Amygdala (tissue), 56 donors: ENCODE measurements at regions not wholly inside any gene's neighbourhood (a gene's known extent, or its start where the extent isn't known, plus 50 kb on each side); places are given as distances from the start of the nearest gene placed in this dataset.
A peak's percentile ranks its signal among the peaks of the same experiment; 100 is the strongest.
"Not testable (repeated sequence)": the region's sequence is repeated elsewhere in the genome, so short reads cannot be mapped to it uniquely, and the experiment has no call there.

Experiments
- DNase-seq, 56 donors: peaks; one replicate each; lab custom pipeline; 2025; lab: John Stamatoyannopoulos, UW

DNA sequence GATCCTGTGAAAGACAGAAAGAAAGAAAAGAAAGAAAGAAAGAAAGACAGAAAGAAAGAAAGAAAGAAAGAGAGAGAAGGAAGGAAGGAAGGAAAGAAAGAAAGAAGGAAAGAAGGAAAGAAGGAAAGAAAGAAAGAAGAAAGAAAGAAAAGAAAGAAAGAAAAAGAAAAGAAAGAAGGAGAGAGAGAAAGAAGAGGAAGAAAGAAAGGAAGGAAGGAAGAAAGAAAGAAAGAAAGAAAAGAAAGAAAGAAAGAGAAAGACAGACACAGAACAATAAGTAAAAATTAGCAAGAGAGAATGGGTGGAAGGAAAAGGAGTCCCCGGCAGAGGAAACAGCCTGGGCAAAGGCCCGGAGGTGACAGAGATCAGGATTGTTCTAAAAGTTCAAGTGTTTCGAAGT lies 183.4 kb downstream of the MIAT start:
- not testable (repeated sequence) for DNase-seq

DNA sequence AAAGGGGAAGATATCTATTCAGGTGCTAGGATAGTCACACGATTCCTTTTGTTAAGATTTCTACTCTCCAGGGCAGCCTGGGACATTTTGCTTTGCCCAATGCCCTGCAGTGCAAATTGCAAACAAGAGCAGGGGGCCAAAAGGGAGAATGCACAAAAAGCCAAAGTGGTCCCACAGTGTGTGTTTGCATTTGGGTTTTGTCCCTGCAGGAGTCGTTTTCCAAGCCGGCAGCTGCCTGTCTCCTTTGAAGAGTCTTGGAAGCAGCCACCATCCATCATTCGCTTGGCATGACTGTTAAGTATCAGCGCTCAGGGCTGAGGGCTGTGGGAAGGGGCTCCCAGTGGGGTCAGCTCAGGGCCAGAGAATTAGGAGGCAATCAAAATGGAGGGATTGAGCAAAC lies 184.7 kb downstream of the MIAT start:
- no peak for DNase-seq

DNA sequence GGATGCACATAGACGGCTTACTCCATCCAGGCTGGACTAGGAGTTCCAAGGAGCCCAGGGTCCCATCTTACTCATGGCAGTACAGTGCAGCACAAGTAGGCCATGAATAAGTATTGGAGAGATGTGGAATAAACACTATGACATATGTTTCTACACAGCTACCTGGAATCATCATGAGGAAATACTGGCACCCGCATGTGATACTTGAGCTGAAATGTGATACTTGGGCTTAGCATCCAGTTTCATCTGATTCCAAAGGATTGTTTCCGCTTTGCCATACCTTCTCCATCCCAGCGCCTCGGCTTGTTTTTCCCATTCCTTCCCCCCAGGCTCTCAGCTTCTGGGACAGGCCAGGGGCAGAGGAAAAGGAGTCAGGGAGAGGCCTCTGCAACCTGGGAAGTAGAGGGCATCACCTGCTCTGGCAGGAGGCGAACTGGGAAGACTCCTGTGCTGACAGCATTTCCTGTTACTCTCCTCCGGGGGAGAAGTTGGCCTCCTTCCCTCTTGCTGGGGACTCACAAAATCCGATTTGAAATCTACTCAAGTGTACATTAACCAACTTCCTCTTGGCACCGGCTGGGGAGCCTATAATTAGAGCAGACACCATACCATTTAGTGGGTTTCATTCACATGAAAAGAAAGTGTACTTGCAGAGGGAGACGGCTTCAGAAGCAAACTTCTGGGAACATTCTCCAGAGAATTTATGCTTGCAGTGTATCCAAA lies 187.8 kb downstream of the MIAT start:
- peak in 10 of 56 donors; percentile 1 to 35 (median 8) for DNase-seq

- no peak for DNase-seq
Measured at GRCh38 chr22:26846076-26846475, 188.7 kb downstream of the MIAT start.

DNA sequence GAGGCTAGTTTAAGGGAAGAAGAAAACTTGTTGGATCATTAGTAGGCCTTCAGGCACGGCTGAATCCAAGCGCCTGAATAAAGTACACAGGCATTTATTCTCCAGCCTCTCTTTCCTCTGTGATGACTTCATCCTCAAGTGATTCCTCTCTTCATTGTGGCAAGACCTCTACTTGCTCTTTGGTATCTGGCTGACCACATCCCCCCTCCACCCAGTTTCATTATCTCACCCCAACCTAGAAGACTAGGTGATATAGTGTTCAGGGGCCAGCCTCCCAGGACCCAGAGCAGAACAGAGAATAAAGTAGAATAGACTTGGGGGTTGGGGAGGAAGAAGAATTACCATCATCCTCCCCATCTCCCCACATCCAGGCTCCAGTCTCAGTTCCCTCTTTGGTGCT lies 189.3 kb downstream of the MIAT start:
- no peak for DNase-seq

GRCh38 chr22:26847046-26847445 lies 189.7 kb downstream of the MIAT start:
- no peak for DNase-seq

GRCh38 chr22:26847816-26848215 lies 190.4 kb downstream of the MIAT start:
- DNase-seq, result no peak

- no peak for DNase-seq
Measured at GRCh38 chr22:26848244-26848920, 191.0 kb downstream of the MIAT start.

DNA sequence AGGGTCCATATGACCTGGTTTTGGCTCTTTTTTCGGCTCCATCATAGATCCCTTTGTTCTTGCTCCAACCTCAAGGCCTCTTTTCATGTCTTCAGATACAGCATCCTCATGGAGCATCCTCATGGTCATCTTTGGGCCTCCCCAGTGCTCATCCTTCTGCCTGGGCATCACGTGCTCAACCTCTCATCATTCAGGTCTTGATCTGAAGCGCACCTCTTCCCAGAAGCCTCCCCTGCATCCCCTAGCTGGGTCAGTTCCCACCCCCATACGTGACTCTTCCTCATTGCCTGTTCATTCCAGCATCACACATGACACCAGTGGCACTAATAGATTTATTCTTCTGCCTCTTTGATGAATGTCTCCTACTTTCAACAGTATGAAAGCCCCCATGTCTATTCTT lies 192.2 kb downstream of the MIAT start:
- DNase-seq, result no peak

GRCh38 chr22:26851125-26851524 lies 193.7 kb downstream of the MIAT start:
- DNase-seq, result no peak

DNA sequence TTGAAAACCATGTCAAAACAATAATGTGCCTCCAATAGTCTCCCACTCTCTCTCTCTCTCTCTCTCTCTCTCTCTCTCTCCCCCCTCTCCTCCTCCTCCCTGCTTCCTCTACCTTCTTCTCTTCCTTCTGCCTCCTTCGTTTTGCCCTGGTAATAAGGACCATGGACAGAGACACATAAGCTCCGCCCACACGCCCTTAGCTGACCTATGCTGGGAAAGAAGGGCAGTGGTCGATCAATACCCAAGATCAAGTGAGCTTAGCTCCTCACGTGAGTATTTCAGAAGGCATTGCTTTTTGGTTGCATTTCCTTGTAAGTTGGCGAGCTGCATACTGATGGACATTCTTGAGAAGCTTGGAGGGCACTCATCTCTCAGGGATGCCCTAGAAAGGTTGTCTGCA lies 194.8 kb downstream of the MIAT start:
- DNase-seq, result no peak

DNA sequence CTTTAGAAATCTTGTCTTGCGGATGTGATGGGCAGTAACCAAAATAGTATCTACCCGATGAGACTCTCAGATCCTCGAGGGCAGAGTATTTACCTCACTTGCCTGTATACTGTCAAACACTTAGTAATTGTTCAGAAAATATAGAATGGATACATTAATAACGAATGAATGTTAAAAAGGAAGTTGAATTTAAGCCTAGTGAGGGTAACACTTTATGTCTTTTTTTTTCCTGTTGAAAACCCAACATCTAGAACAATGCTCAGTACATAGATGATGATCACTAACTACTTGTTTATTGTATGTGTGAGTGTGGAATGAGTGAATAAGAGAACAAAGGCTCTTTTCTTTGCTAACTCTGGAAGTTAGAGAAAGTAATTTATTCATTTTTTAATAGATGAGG lies 195.7 kb downstream of the MIAT start:
- DNase-seq, result no peak

DNA sequence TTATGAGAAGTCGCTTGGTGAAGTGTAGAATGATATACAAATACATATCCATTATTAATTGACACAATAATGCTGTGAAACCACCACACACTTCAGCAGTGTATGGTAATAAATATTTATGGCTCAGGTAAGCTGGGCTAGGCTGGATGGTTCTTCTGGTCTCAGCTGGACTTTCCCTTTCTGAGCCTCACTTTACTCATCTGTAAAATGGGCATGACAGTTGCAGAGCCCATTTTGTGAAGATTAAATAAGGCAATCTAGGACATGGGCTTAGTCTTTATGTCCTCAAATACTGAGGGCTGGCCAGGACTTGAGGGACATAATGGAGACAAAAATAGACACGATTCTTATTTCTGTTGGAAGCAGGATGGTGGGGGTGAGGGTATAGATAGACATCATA lies 196.1 kb downstream of the MIAT start:
- DNase-seq, result no peak

DNA sequence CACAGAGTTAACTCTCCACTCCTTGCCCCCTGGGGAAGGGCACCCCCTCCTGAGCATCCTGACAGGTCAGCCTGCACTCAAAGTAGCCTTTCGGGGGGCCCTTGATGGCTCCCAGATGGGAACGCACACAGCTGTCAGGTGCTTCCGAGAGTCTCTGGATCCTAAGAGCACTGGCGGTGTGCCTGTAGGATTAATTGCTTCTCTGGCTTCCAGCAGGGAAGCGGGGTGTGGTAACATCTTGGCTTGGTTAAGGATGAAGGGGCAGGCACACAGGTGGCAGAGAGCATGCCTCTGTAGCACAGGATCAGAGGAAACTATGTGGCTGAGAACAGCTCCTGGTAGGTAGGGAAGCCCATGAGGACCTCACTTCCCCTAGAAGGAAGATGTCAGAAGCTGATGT lies 199.8 kb downstream of the MIAT start:
- no peak for DNase-seq

DNA sequence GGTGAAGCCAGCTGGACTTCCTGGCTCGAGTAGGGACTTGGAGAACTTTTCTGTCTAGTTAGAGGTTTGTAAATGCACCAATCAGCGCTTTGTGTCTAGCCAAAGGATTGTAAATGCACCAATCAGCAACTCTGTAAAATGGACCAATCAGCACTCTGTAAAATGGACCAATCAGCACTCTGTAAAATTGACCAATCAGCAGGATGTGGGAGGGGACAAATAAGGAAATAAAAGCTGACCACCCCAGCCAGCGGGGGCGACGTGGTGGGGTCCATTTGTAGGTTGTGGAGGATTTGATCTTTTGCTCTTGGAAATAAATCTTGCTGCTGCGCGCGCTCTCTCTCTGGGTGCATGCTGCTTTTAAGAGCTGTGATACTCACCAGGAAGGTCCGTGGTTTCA lies 202.9 kb downstream of the MIAT start:
- DNase-seq, result no peak

DNA sequence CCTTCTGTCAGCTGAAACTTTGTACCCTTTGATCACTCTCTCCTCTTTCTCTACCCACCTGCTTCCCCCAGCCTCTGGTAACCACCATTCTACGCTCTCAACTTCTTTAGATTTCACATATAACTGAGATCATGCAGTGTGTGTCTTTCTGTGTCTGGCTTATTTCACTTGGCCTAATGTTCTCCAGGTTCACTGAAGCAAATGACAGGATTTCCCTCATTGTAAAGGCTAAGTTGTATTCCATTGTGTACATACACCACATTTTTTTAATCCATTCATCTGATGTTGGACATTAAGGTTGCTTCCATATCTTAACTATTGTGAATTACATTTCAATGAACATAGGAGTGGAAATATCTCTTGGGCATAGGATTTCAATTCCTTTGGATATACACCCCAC lies 207.6 kb downstream of the MIAT start:
- no peak for DNase-seq

GRCh38 chr22:26883393-26883792 lies 226.0 kb downstream of the MIAT start:
- DNase-seq, result no peak

GRCh38 chr22:26884921-26885320 lies 227.5 kb downstream of the MIAT start:
- no peak for DNase-seq

DNA sequence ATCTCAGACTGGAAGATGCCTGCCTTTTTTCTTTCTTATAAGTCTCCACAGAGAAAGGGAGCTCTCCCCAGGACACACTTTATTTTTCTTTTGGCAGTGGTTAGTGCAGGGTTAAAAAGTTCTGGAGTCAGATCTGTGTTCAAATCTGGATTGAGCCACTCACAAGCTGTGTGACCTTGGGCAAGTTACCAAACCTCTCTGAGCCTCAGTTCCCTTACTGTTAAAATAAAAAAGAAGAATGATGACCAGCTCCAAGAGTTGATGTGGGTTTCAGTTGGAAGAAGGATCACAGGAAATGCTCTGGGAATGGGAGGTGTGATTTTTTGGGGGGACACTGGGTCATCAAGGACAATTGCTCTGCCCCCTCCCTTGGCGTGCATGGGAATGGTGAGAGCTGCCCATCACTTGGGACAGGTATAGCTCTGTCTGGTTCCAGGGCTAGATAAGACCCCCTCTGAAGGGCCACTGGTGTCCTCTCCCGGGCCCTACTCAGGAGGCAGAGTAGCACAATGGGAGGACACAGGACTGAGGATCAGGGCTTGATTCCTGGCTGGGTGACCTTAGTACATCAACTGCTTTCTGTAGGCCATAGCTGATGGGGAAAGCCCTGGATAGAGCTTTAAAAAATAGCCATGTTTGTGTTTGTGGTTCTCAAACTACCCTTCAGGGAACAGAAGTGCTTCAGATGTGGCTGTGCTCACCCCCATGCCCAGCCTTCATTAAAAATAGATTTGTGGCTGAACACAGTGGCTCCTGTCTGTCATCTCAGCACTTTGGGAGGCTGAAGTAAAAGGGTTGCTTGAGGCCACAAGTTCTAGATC lies 228.3 kb downstream of the MIAT start:
- no peak for DNase-seq

GRCh38 chr22:26887456-26887855 lies 230.1 kb downstream of the MIAT start:
- DNase-seq, result no peak

GRCh38 chr22:26887916-26888315 lies 230.5 kb downstream of the MIAT start:
- DNase-seq, result no peak

DNA sequence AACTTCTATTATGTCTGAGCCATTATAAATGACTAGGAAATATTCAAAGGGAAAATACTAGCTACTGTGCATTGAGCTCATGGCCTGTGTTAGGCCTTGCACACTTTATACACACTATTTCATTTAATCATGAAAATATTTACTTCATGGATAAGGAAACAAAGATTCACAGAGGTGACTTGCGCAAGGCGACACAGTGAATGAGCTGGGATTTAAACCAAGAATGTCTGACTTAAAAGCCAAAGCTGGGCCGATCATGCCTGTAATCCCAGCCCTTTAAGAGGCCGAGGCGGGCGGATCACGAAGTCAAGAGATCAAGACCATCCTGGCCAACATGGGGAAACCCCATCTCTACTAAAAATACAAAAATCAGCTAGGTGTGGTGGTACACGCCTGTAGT lies 231.5 kb downstream of the MIAT start:
- no peak for DNase-seq
